H1 (cell line): ENCODE measurements at regions not wholly inside any gene's neighbourhood (a gene's known extent, or its start where the extent isn't known, plus 50 kb on each side); places are given as distances from the start of the nearest gene placed in this dataset.

Source experiments
- BCL11A ChIP-seq, 2 experiments: IDR thresholded peaks; one replicate each; pipeline ENCODE4 v1.6.1; 2011; ENCODE audit warnings: low read depth in 2 of 2, low read length in 2 of 2, mild to moderate bottlenecking in 2 of 2
- GABPA ChIP-seq: IDR thresholded peaks from 2 replicates; pipeline ENCODE4 v1.6.1; 2011; ENCODE audit warnings: mild to moderate bottlenecking, low read length, moderate library complexity, borderline replicate concordance; ENCODE audit not compliant: insufficient read depth
- JUND ChIP-seq: IDR thresholded peaks from 2 replicates; pipeline ENCODE4 v1.6.1; 2011; ENCODE audit warnings: mild to moderate bottlenecking, improper control_type of control experiment, low read length
- TCF12 ChIP-seq: IDR thresholded peaks from 2 replicates; pipeline ENCODE4 v1.6.1; 2011; ENCODE audit warnings: low read depth, mild to moderate bottlenecking, low read length
- ZNF274 ChIP-seq: IDR thresholded peaks from 2 replicates; pipeline ENCODE4 v1.7.0; 2012; ENCODE audit warnings: low read length, borderline replicate concordance; ENCODE audit errors: extremely low read depth

DNA sequence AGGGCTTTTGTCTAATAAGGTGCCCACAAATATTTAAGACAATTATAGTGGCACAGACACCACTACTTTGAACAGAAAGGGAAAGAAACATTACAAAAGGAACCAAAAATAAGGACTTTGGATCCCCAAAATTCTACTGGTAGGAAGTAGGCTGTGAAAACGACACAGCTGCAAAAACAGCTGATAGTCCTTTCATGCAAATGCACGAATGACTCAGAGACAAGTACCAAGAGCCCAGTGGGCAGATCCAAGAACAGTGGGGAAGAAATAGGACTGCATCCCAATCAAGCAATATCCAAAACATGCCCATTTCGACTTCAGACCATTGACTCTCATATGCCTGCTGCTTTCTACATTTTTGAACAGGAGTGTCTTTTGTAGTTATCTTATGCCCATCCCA lies 269.4 kb upstream of the NBEA start (continued):
- TF ChIP-seq GABPA: no peak
- TF ChIP-seq ZNF274: no peak
- TF ChIP-seq TCF12: no peak
- TF ChIP-seq JUND: no peak
- no peak for TF ChIP-seq BCL11A (IDR thresholded peaks at IDR 0.05; ENCODE audit: low read depth in 2 of 2, low read length in 2 of 2)
